Liver (tissue), 8 donors: ENCODE measurements at regions not wholly inside any gene's neighbourhood (a gene's known extent, or its start where the extent isn't known, plus 50 kb on each side); places are given as distances from the start of the nearest gene placed in this dataset.

Experiments
- DNase-seq: peaks from one replicate; pipeline ENCODE4 v3.0.0-alpha.2; 2017; ENCODE audit warnings: low spot score
- H3K27ac ChIP-seq, 2 donors: one replicate each; pipeline ENCODE4 v1.7.0; 2013; ENCODE audit warnings: inconsistent platforms in 2 of 2, low read length in 2 of 2, control low read depth in 1 of 2, low read depth in 1 of 2, mild to moderate bottlenecking in 1 of 2
- H3K27me3 ChIP-seq, 4 donors: one replicate each; pipeline versions ENCODE4 v1.6.1 to v1.7.0; 2013; ENCODE audit warnings: low read length in 3 of 4, inconsistent platforms in 1 of 4, mild to moderate bottlenecking in 1 of 4, moderate library complexity in 1 of 4; ENCODE audit not compliant: control insufficient read depth in 4 of 4, insufficient read depth in 4 of 4
- H3K36me3 ChIP-seq, 4 donors: one replicate each; pipeline versions ENCODE4 v1.6.1 to v1.7.0; 2013; ENCODE audit warnings: low read length in 3 of 4, mild to moderate bottlenecking in 3 of 4, low read depth in 1 of 4, moderate library complexity in 1 of 4; ENCODE audit not compliant: control insufficient read depth in 4 of 4, insufficient read depth in 3 of 4
- H3K4me1 ChIP-seq, 4 donors: one replicate each; pipeline versions ENCODE4 v1.6.1 to v1.7.0; 2013; ENCODE audit warnings: low read length in 3 of 4, mild to moderate bottlenecking in 3 of 4, moderate library complexity in 1 of 4; ENCODE audit not compliant: control insufficient read depth in 4 of 4, insufficient read depth in 4 of 4
- H3K4me3 ChIP-seq, 3 donors: one replicate each; pipeline versions ENCODE4 v1.6.1 to v1.7.0; 2013; ENCODE audit warnings: low read length in 3 of 3, control low read depth in 1 of 3, low read depth in 1 of 3, mild to moderate bottlenecking in 1 of 3
- H3K9ac ChIP-seq, 2 donors: one replicate each; pipeline ENCODE4 v1.7.0; 2013; ENCODE audit warnings: low read length in 2 of 2, mild to moderate bottlenecking in 2 of 2, moderate library complexity in 2 of 2, control low read depth in 1 of 2, low read depth in 1 of 2
- H3K9me3 ChIP-seq, 4 donors: one replicate each; pipeline versions ENCODE4 v1.6.1 to v1.7.0; 2013; ENCODE audit warnings: low read length in 3 of 4; ENCODE audit not compliant: control insufficient read depth in 4 of 4
- ATF3 ChIP-seq: IDR thresholded peaks from 2 replicates; pipeline ENCODE4 v1.6.1; 2016; ENCODE audit warnings: antibody characterized with exemption
- CTCF ChIP-seq: fragments of 150-350 bp; IDR thresholded peaks from 2 replicates; pipeline ENCODE4 v1.5.1; 2017; ENCODE audit warnings: improper control_type of control experiment, low read depth, low read length; ENCODE audit not compliant: missing input control
- FOXA1 ChIP-seq: IDR thresholded peaks from 2 replicates; pipeline ENCODE4 v1.6.1; 2016; ENCODE audit warnings: antibody characterized with exemption
- FOXA2 ChIP-seq: IDR thresholded peaks from 2 replicates; pipeline ENCODE4 v1.6.1; 2016; ENCODE audit warnings: antibody characterized with exemption
- GABPA ChIP-seq, 2 donors: IDR thresholded peaks in 1 of 2; conservative IDR thresholded peaks in 1 of 2; 2 replicates each; pipeline ENCODE4 v1.6.1; 2016; ENCODE audit warnings: antibody characterized with exemption in 2 of 2, mild to moderate bottlenecking in 1 of 2, moderate library complexity in 1 of 2
- HNF4A ChIP-seq, 2 donors: conservative IDR thresholded peaks; 2 replicates each; pipeline ENCODE4 v1.6.1; 2016; ENCODE audit warnings: antibody characterized with exemption in 2 of 2, mild to moderate bottlenecking in 2 of 2
- HNF4G ChIP-seq: IDR thresholded peaks from 2 replicates; pipeline ENCODE4 v1.6.1; 2016; ENCODE audit warnings: antibody characterized with exemption
- JUND ChIP-seq, 2 donors: IDR thresholded peaks; 2 replicates each; pipeline ENCODE4 v1.6.1; 2016; ENCODE audit warnings: antibody characterized with exemption in 2 of 2
- NR2F2 ChIP-seq: IDR thresholded peaks from 2 replicates; pipeline ENCODE4 v1.6.1; 2016; ENCODE audit warnings: antibody characterized with exemption
- RAD21 ChIP-seq, 2 donors: IDR thresholded peaks; 2 replicates each; pipeline ENCODE4 v1.6.1; 2016; ENCODE audit warnings: antibody characterized with exemption in 2 of 2, mild to moderate bottlenecking in 2 of 2
- REST ChIP-seq: IDR thresholded peaks from 2 replicates; pipeline ENCODE4 v1.6.1; 2016; ENCODE audit warnings: antibody characterized with exemption, mild to moderate bottlenecking
- RXRA ChIP-seq, 2 donors: IDR thresholded peaks; 2 replicates each; pipeline ENCODE4 v1.6.1; 2017 to 2018; ENCODE audit warnings: antibody characterized with exemption in 2 of 2, mild to moderate bottlenecking in 1 of 2
- TAF1 ChIP-seq: conservative IDR thresholded peaks from 2 replicates; pipeline ENCODE4 v1.6.1; 2016; ENCODE audit warnings: antibody characterized with exemption, mild to moderate bottlenecking
- YY1 ChIP-seq: IDR thresholded peaks from 2 replicates; pipeline ENCODE4 v1.6.1; 2016; ENCODE audit warnings: antibody characterized with exemption, mild to moderate bottlenecking
- WGBS: extraction: QIAGEN DNeasy Blood & Tissue Kit; methylation state at CpG from one replicate; pipeline ENCODE4 v1.1.7; 2013; 5-methylcytosine and 5-hydroxymethylcytosine counted together
- donor health status: healthy.
- donor health status: healthy.
- donor health status: healthy.
- donor health status: healthy.
- donor health status: healthy.

GRCh38 chr4:188466001-188466400 is 326.8 kb downstream of the TRIML1 start:
- H3K4me3 ChIP-seq = no peak overlapping the region
- WGBS = 28% methylated on average over 1 of the region's 1 CpG
- DNase-seq = no peak
- TF ChIP-seq RAD21 (IDR thresholded peaks at IDR 0.05) (no peak), CTCF (no peak)
- no peaks in the 10 kb centered on the region for H3K4me1 ChIP-seq
- no peak overlapping the region for H3K9ac ChIP-seq
- peaks cover 0 to 2% (median 0%) of the 10 kb centered on the region in 4 donors for H3K9me3 ChIP-seq
- H3K27ac ChIP-seq = no peak overlapping the region
- no peaks in the 10 kb centered on the region for H3K36me3 ChIP-seq
- H3K27me3 ChIP-seq = no peaks in the 10 kb centered on the region

GRCh38 chr4:188484256-188484655 is 345.0 kb downstream of the TRIML1 start:
- Histone ChIP-seq H3K4me3 (no peak overlapping the region), H3K9me3 (no peaks in the 10 kb centered on the region), H3K36me3 (no peaks in the 10 kb centered on the region), H3K9ac (no peak overlapping the region), H3K4me1 (no peaks in the 10 kb centered on the region), H3K27ac (no peak overlapping the region), H3K27me3 (peaks cover 0 to 2% (median 0%) of the 10 kb centered on the region in 4 donors)
- TF ChIP-seq FOXA2 (no peak), NR2F2 (no peak), RXRA (IDR thresholded peaks at IDR 0.05) (no peak), RAD21 (IDR thresholded peaks at IDR 0.05) (no peak), HNF4A (conservative IDR thresholded peaks at IDR 0.05) (no peak), JUND (IDR thresholded peaks at IDR 0.05) (no peak), HNF4G (no peak), CTCF (no peak), YY1 (no peak), FOXA1 (no peak), TAF1 (no peak), ATF3 (no peak), GABPA (IDR thresholded peaks at IDR 0.05 in 1 of 2, conservative IDR thresholded peaks at IDR 0.05 in 1 of 2) (no peak), REST (no peak)
- DNase-seq = no peak
- WGBS = 59% methylated on average over 5 of the region's 5 CpGs
